GM12892 (cell line): ENCODE measurements at regions not wholly inside any gene's neighbourhood (a gene's known extent, or its start where the extent isn't known, plus 50 kb on each side); places are given as distances from the start of the nearest gene placed in this dataset.

ENCODE experiments used
- POLR2A ChIP-seq: IDR thresholded peaks from 2 replicates; pipeline ENCODE4 v1.6.1; 2011; ENCODE audit warnings: low read depth, low read length, control low read depth
- POLR2AphosphoS5 ChIP-seq: IDR thresholded peaks from 2 replicates; pipeline ENCODE4 v1.6.1; 2011; ENCODE audit warnings: low read depth, low read length, control low read depth

DNA sequence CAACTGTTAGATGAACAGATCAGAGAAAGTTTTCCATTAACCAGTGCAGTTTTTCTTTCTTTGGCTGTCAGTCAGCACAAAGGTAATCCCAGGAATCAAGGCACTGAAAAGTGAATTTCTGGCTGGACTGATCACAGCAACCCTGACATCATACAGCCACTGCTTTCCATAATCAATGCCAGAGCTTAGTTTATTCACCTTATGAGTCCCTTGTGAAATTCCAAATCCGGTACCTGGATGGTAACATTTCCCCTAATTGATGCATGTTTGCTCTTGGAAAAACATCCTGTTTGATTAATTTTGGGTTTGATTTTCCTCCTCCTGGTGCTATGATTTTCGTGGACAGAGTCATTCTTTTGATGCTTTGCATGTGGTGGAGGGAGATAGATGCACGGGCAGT lies 319.8 kb downstream of the INSC start:
- TF ChIP-seq POLR2A (no peak), POLR2AphosphoS5 (no peak)
